GM12891 (cell line): ENCODE measurements at regions not wholly inside any gene's neighbourhood (a gene's known extent, or its start where the extent isn't known, plus 50 kb on each side); places are given as distances from the start of the nearest gene placed in this dataset.

Experiments
- DNase-seq: peaks from one replicate; pipeline ENCODE4 v3.0.0; 2011; ENCODE audit warnings: low spot score; ENCODE audit not compliant: insufficient read length
- FAIRE-seq: peaks from 2 replicates; lab custom pipeline; 2011; peaks lifted over from hg19 to GRCh38; lab: Jason Lieb, UNC
- PAX5 ChIP-seq: IDR thresholded peaks from 2 replicates; pipeline ENCODE4 v1.6.1; 2011; ENCODE audit warnings: low read length, moderate library complexity, mild to moderate bottlenecking; ENCODE audit not compliant: insufficient read depth, severe bottlenecking
- POLR2A ChIP-seq: IDR thresholded peaks from 2 replicates; pipeline ENCODE4 v1.6.1; 2011; ENCODE audit warnings: low read depth, low read length, control low read depth
- POLR2AphosphoS5 ChIP-seq: IDR thresholded peaks from 2 replicates; pipeline ENCODE4 v1.6.1; 2011; ENCODE audit warnings: low read depth, low read length, control low read depth
- POU2F2 ChIP-seq: IDR thresholded peaks from 2 replicates; pipeline ENCODE4 v1.6.1; 2011; ENCODE audit warnings: low read depth, mild to moderate bottlenecking, control low read depth, low read length, moderate library complexity
- SPI1 ChIP-seq: IDR thresholded peaks from 2 replicates; pipeline ENCODE4 v1.6.1; 2011; ENCODE audit warnings: low read depth, low read length, control low read depth
- TAF1 ChIP-seq: IDR thresholded peaks from 2 replicates; pipeline ENCODE4 v1.6.1; 2011; ENCODE audit warnings: low read depth, low read length, control low read depth

DNA sequence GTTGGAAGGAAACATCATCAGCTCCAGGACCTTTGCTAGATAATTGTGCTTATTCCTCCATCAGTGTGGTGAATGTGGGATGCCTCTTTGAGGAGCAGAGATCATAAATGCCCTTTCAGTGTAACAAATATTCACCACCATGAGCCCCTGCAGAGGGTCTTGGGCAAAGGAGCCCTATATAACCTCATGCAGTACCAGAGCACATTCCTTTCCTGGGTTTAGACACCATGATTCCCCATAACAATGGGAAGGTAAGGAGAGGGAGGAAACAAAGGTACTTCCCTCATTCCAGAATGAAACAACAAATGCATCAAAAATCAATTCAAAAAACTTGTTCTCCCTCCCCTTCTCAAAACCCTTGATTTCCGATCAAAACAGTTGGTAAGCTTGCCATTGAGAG lies 103.4 kb upstream of the PROX1 start:
- FAIRE-seq = no peak
- no peak for TF ChIP-seq POLR2A
- no peak for TF ChIP-seq POLR2AphosphoS5
- no peak for TF ChIP-seq SPI1
- no peak for TF ChIP-seq TAF1
- TF ChIP-seq PAX5 = no peak
- TF ChIP-seq POU2F2 = no peak

DNA sequence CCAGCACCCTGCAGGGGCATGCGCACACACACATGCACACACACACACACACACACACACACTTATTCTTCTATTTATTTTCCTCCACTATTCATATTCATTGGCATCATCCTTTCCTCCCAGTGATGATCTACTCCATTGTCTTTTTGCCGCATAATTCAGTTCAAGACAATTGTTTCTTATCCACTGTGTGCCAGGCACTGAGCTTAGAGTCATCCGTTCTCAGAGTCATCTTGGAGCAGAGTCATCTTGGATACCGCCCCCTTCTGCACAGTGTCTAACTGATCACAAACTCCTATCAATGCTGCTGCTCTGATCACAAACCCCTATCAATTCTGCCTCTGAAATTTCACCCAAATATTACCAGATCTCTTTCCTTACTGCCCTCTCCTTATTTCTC lies 102.8 kb upstream of the PROX1 start:
- FAIRE-seq = no peak
- TF ChIP-seq POU2F2 (no peak), PAX5 (no peak), POLR2AphosphoS5 (no peak), TAF1 (no peak), SPI1 (no peak), POLR2A (no peak)
- DNase-seq = no peak

More for the DNA sequence above, 103.4 kb upstream of the PROX1 start:
- DNase-seq = no peak

DNA sequence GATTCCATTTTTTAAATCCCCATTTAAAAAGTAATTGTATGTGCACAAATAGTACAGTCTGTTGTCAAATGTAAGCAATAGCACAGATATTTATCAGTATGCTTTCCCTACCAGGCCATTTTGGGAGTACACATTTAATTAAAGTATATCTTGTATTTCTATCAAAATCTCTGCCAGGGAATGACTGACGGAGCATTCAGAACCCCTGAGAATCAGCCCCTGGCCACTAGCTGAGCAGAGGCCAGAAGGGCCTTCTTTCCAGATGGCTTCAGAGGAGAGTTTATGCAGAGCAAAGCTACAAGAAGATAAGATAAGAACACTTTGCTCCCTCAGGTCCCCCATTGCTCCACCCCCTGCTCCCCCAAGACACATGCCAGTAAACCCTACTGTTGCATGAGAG lies 99.9 kb upstream of the PROX1 start:
- FAIRE-seq (no peak), DNase-seq (no peak)
- no peak for TF ChIP-seq PAX5
- no peak for TF ChIP-seq SPI1
- no peak for TF ChIP-seq POLR2A
- TF ChIP-seq POLR2AphosphoS5 = no peak
- TF ChIP-seq TAF1 = no peak
- TF ChIP-seq POU2F2 = no peak

DNA sequence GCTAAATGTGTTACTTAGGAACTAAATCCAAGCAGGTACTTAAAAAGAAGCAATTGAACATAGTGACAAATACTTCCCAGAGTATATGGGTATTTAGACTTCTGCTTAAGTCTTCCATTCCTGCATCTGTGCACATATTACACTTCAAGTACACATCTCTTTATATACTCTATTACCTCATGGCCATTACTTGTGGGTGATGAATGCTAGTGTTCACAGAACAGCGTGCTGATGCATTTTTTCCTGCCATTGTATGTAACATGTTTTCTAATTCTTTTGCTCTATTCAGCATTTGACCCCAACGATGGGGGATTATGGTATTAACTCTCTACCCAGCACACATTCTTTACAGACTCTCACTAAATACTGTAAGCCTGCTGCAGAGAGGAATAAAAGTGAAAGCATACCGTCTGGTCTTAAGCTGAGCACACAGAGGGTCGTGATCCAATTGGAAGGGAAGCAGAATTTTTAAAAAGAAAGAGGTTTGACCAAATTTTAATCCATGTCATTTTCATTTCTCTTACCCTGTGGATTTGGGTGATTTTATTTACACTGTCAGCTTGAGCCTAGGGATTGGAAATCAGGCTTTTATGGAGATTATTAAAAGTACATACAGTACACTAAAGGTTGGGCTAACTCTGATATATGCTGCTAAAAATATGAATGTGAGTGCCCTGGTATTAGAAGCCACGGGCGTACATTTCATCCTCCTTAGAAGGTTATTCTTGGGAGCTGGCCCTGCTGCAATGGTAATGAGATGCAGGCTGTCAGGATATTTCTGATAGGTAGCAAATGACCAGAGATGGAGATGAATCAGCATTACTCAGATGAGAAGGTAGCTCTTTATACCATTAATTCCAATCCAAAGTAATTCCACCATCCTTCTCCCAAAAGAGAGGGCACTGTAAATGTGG lies 95.5 kb upstream of the PROX1 start:
- DNase-seq (no peak), FAIRE-seq (no peak)
- TF ChIP-seq SPI1 = no peak
- TF ChIP-seq TAF1 = no peak
- TF ChIP-seq POU2F2 = no peak

DNA sequence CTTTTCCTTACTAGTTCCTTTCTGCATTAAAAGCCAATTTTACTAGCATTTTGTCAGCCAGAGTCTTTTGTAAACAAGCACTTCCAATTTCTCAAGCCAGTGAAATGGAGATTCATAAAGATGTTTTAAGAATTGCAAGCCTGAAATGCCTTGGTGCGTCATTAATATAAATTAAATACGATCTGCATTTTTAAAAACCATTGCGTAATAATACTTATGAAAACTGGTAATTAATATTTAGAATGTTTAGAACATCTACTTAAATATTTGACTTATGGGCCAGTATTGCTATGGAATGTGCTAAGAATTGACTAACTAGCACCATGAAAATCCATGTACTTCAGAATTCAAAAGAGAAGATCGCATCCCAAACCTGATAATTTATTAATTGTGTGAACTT lies 89.1 kb upstream of the PROX1 start:
- no peak for FAIRE-seq
- no peak for DNase-seq
- no peak for TF ChIP-seq POU2F2
- no peak for TF ChIP-seq POLR2A
- no peak for TF ChIP-seq PAX5
- no peak for TF ChIP-seq POLR2AphosphoS5
- TF ChIP-seq SPI1 = no peak
- no peak for TF ChIP-seq TAF1

DNA sequence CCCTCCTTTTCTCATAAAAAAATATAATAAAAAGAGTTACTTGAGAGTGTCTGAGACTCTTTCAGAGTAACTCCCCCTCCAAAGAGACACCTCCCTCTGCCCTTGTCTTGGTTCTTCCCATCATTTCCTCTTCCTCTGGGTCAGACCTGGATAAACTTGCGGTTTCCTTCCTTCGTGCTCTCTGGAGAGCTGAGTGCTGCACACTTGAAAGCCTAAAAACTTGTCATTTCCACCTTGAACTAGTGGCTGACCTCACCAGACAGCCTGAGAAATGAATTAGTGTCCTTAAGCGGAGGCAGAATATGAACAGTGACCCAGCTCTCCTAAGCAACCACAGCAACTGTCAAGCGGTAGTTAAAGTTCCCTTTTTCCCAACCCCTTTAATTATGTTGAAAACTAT lies 88.4 kb upstream of the PROX1 start:
- FAIRE-seq (no peak), DNase-seq (no peak)
- no peak for TF ChIP-seq POLR2A
- TF ChIP-seq TAF1 = no peak
- TF ChIP-seq PAX5 = no peak
- TF ChIP-seq POU2F2 = no peak
- TF ChIP-seq POLR2AphosphoS5 = no peak
- no peak for TF ChIP-seq SPI1

DNA sequence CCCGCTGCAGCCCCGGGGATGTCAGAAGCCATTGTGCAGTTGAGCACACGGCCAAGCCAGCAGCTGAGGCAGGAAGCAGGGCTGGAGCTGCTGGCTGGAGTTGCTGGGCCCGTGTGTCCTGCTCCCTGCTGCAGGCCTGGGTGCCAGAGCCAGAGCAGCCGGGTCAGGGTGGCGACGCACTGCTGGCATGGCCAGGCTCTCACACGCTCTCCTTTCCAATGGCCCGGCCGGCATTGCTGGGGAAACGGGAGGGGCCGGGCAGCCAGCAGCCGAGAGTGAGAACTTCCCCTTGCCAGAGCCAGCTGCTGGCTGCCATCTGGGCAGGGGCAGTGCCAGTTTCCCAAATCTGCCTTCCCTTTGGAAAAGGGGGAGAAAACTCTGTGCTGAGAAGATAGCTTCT lies 82.4 kb upstream of the PROX1 start:
- no peak for DNase-seq
- FAIRE-seq = no peak

DNA sequence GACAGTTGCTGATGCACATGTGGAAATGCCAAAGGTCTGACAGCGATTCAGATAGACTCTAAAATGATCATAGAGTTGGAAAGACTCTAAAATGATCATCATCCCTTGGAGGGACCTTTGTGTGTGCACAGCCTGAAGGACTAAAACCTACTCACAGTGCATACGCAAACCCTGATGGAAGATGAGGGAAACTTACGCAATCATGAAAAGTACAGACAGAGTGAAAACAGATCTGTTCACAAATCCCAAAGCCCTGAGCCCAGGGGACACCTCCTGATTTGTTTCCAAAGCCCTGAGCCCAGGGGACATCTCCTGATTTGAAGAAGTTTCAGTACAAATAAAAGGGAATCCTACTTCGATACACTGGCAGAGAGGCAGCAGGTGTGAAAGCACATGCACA lies 79.3 kb upstream of the PROX1 start:
- DNase-seq (no peak), FAIRE-seq (no peak)
- TF ChIP-seq PAX5 = no peak
- TF ChIP-seq TAF1 = no peak
- no peak for TF ChIP-seq POLR2A
- TF ChIP-seq SPI1 = no peak
- no peak for TF ChIP-seq POU2F2
- no peak for TF ChIP-seq POLR2AphosphoS5

More for the DNA sequence above, 82.4 kb upstream of the PROX1 start:
- TF ChIP-seq POLR2A = no peak
- no peak for TF ChIP-seq TAF1
- no peak for TF ChIP-seq POLR2AphosphoS5
- TF ChIP-seq POU2F2 = no peak
- TF ChIP-seq SPI1 = no peak
- no peak for TF ChIP-seq PAX5

DNA sequence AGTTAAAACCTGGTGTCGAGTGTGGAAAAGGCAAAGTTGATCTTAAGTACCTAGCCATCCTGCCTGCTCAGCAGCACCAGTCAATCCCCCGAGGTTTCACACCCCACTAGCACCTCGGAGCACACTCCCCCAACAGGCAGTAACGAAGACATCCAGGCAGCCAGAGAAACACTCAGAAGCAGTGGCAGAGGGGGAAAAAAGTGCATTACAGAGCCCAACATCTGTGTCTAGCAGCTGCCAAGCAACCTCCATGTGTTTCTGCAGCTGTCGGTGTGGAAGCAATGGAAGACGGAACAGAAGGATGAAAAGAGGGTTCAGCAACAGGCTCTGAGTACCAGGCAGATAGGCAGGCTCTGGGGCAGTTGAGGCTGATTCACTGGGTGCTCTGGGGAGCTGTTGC lies 73.4 kb upstream of the PROX1 start:
- DNase-seq = no peak
- TF ChIP-seq SPI1 (no peak), POLR2AphosphoS5 (no peak), POU2F2 (no peak), PAX5 (no peak), POLR2A (no peak), TAF1 (no peak)
- FAIRE-seq = no peak
